ENCODE measurements at regions not wholly inside any gene's neighbourhood (a gene's known extent, or its start where the extent isn't known, plus 50 kb on each side); places are given as distances from the start of the nearest gene placed in this dataset.

DNA sequence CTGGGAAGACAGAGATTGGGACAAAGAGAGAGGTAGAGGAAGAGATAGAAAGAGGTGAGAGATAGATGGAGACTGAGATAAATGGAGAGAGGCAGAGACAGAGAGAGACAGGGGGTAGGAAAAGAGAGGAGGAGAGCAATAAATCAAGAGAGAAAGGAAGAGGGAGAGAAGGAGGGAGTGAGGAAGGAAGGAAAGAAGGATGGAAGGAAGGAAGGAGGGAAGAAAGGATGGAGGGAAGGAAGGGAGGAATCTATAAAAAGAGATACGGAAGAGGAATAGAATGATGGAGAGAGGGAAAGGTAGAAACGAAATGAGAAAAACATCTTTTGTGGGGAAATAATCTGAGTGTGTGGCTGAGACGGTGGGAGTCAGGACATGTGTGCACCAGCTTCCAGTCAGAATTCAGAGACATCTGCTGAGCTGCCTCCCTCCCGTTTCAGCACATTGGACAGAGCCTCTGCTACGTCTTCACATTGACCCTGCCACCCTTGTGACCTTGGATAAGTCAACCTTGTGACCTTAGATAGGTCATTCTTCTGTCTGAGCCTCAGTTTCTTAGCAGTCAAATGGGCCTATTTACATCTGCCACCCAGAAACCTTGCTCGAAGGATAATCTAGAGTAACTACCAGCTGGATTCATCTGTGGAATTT is 417.8 kb downstream of the MIAT start:
- TF ChIP-seq, protein P1, sequence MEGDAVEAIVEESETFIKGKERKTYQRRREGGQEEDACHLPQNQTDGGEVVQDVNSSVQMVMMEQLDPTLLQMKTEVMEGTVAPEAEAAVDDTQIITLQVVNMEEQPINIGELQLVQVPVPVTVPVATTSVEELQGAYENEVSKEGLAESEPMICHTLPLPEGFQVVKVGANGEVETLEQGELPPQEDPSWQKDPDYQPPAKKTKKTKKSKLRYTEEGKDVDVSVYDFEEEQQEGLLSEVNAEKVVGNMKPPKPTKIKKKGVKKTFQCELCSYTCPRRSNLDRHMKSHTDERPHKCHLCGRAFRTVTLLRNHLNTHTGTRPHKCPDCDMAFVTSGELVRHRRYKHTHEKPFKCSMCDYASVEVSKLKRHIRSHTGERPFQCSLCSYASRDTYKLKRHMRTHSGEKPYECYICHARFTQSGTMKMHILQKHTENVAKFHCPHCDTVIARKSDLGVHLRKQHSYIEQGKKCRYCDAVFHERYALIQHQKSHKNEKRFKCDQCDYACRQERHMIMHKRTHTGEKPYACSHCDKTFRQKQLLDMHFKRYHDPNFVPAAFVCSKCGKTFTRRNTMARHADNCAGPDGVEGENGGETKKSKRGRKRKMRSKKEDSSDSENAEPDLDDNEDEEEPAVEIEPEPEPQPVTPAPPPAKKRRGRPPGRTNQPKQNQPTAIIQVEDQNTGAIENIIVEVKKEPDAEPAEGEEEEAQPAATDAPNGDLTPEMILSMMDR (IDR thresholded peaks at IDR 0.05; ENCODE audit: low read length), result no peak
- TF ChIP-seq EZH2phosphoT487 (IDR thresholded peaks at IDR 0.05; ENCODE audit: low read length) (no peak), EZH2 (optimal IDR thresholded peaks at IDR 0.05; ENCODE audit: low read depth, low read length) (no peak)

Measured in MM.1S (cell line).